ENCODE measurements at regions not wholly inside any gene's neighbourhood (a gene's known extent, or its start where the extent isn't known, plus 50 kb on each side); places are given as distances from the start of the nearest gene placed in this dataset.

- no peak for DNase-seq
Measured at GRCh38 chr5:107215611-107216010, 455.1 kb downstream of the EFNA5 start.

DNA sequence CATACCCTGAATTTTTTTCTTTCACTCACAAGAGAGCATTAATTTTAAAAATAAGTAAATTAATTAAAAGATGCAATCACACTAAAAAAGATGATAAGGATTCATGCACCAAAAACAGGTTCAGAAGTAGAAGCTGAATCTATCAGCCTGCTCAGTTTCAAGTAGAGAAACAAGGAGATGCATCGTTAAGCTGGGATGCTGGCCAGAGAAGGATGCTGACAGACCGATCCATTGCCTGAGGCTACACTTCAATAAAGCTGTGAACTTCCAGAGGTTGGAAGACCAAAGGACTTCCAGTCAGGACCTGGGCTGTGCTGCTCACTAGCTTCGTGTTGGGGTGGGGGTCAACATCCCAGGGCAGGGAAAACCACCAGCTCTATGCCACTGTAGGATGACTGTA lies 457.7 kb downstream of the EFNA5 start:
- no peak for DNase-seq

DNA sequence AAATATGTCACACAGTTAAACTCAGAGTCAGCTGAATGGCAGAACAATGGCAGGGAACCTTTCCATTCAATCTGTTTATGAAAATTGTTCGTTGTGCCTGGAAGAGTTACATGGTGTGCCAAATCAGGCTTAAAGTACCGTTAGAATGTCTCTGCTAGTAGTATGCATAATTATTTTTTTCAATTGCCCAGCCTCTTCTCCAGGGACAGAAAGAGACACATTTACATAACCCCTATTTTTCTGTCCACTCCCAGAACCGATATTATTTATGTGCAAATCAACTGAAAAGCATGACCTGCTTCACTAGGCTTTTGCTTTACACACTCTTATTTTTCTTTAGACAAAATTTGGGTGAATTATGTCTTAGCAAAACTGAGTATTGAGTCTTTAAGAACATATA lies 459.1 kb downstream of the EFNA5 start:
- no peak for DNase-seq

GRCh38 chr5:107208867-107209266 lies 461.9 kb downstream of the EFNA5 start:
- no peak for DNase-seq

GRCh38 chr5:107204413-107204812 lies 466.3 kb downstream of the EFNA5 start:
- no peak for DNase-seq

- no peak for DNase-seq
Measured at GRCh38 chr5:107203243-107203642, 467.5 kb downstream of the EFNA5 start.

- no peak for DNase-seq
Measured at GRCh38 chr5:107199756-107200155, 471.0 kb downstream of the EFNA5 start.

GRCh38 chr5:107196500-107197059 lies 474.2 kb downstream of the EFNA5 start:
- no peak for DNase-seq

DNA sequence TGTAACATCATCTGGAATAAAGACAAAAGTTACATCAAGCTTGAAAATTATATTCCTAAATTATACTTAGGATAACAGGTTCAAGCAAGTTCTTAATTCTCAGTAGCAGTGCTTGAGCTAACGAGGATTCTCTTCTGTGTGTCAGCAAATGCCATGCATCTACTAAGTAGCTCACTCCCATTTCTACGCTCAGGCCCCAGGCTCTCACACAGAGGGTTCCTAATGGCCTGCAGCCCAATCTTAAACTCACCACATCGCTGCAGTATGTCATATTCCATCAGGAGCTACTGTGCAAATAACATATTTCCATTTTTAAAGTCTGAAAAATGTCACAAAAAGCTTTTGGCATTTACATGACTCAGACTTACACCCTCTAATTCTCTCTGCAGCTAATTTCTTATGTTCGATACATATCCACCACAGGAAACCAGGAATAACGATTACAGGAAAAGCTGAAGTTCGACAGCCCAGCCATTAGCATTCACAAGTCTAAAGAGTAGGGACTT lies 474.8 kb downstream of the EFNA5 start:
- DNase-seq, result no peak

DNA sequence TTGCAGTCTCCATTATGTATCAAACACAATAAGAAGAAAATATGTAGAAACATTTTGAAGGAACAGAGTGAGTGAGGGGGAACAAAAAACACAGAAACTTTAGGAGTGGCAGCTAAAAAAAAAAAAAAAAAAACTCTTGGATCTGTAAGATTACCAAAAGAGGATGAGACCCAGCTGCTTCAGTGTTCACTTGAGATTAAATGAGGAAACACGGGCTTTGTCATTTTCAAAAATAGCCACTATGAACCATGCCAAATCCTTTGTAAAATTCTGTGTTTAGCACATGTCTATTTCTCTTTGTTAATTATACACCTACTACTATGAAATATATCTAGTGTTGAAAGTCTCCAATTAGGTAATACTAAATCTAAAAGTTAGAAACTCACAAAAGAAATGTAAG lies 485.9 kb downstream of the EFNA5 start:
- DNase-seq, result no peak

DNA sequence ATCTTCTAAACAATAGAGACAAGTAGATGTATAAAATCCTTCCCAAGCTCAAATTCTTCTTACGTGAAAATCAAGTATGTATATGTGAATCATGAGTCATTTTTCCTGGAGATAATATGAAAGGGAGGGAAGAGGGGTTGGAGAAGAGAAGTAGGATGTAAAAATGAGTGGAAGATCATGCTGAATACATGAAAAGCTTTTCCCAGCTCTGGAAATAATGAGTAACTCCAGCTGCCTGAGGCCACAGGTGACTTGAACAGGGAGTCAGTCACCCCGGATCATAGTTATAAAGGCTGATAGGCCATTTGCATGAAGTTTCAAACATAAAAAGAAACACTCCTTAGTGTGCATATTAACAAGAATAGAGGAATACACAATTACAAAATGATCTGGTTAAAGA lies 486.7 kb downstream of the EFNA5 start:
- no peak for DNase-seq

GRCh38 chr5:107170620-107171019 lies 500.1 kb downstream of the EFNA5 start:
- no peak for DNase-seq

- DNase-seq, result no peak
Measured at GRCh38 chr5:107169867-107170266, 500.9 kb downstream of the EFNA5 start.

DNA sequence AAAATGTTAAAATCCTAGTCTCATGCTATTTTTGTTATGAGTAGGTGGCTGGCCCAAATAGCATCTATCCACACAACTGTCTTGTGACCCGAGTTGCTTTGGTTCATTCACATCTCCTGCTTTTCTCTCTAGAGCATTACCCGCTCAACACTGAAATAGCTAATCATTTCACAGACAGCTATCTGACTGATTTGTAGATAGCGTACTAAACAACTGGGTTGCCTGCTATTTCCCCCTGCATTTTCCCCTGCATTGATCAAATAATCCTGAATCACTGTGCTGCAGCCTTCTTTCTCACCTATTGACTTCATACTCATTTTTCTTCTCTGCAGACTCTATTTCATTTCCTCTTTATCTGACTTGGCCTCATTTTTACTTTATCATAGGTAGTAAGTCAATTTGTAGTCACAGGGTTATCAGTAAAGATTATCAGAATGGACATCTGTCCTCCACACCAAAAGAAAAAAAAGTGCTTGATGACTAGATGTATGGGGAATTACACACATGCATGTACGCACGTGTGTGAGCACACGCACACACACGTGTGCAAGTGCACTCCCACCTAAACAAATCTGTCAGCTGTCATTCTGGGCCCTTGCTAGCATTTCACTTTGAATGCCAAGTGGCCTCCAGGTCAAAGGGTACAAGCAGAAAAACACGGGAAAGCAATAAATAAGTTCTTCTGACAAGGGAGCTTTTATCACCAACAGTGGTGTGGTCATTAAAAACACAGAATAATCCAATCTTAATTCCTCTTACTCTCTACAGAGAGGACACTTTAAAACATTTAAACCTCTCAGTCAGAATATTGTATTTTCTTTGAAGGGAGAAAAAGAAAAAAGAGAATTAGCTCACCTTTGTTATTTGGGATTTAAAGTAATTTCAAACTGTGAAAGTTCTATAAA lies 501.6 kb downstream of the EFNA5 start:
- DNase-seq, result no peak

- DNase-seq, result no peak
Measured at GRCh38 chr5:107168086-107168485, 502.7 kb downstream of the EFNA5 start.

DNA sequence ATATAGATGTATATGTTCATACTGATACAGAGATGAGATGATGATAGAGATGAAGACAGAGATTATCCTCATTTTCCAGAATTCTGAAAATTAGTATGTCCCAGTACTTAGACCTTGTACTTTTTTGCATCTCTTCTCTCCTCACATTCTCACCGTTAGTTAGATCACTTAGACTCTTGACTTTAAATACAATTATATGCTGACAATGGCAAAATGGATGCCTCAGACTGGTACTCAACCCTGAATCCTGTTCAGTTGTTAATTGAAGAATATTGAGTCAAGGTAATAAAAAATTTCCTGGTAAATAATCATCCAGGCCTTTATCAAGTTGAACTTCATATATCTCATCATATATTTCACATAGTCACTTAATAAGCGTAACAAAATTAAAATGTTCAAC lies 505.4 kb downstream of the EFNA5 start:
- DNase-seq, result no peak

DNA sequence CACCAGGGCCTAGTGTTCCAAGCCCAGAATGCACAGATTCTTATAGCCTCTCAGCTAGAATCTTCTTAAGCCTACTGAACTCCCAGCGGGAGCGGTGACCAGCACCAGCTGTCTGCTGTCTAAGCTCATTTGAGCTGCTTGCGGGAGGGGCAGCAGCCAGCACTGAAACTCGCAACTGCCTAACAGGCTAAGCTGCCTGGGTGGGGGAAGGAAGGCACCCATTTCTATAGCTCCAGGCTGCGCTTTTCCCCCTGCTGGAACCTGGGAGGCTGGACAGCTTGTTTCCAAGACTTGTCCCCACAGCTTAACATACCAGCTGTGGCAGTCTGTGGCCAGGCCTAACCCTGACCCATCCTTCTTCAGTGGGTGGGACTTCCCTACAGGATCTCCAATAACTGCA lies 512.9 kb downstream of the EFNA5 start:
- no peak for DNase-seq

GRCh38 chr5:107155707-107156106 lies 515.0 kb downstream of the EFNA5 start:
- DNase-seq, result no peak

DNA sequence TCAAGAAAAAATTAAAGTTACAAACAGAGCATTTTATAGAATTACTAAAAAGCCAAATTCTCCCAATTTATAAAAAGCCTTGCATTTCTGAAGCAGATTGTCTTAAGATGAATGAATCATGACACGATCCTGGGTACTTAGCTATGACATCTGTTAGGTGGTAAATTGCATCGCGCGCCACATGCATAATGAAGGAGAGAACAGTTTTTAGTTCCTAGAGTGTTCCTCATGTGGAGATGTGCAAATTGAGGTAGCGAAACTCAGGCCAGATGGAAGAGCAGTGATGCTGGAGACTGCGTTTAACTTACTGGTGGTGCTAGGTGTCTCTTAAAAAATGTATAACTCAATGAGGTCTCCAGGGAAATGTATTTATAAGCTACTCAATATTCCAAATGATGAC lies 516.1 kb downstream of the EFNA5 start:
- no peak for DNase-seq

- DNase-seq, result no peak
Measured at GRCh38 chr5:107153283-107153682, 517.5 kb downstream of the EFNA5 start.

DNA sequence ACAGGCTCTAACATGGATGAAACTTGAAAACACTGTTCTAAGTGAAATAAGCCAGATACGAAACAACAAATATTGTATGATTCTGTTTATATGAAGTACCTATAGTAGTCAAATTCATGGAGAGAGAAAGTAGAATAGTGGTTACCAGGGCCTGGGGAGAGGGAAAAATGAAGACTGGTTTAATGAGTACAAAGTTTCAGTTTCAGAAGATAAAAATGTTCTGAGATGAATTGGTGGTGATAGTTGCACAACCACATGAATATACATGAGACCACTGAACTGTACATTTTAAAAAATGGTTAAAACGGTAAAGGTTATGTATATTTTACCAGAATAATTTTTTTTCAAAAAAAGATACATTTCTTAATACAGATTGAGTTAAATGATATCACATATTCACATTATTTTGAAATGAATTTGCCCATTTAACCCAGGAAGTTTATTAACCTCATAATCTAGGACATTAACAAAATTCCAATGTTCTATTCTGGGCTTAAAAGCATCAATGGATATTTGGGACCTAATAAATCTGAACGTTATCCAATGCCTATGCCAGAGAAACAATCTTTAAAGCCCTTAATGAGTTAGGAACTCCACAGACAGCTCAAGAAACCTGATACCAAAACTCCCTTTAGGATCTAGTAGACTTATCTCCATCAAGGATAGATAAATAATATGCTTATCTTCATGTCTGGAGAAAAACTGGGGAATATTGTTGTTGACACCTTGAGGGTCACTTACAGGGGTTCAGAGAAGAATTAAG lies 521.3 kb downstream of the EFNA5 start:
- no peak for DNase-seq

DNA sequence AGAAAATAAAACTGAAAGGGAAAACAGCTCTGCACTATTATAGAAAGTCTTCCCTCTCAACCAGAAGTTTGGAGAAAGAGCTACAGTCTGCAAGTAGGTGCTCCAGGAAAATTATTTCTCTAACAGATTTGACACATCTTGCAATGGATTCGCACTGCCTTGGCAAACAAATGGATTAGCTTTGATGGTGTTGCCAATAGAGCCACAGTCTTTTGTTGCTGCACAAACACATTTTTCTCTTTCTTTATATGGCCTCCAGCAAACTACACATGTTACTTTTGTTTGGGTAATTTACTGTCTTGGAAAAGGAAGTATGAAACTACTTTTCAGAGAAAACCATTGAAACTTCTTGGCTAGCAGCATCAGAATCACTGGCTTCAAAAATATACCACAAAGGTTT lies 523.1 kb downstream of the EFNA5 start:
- no peak for DNase-seq

DNA sequence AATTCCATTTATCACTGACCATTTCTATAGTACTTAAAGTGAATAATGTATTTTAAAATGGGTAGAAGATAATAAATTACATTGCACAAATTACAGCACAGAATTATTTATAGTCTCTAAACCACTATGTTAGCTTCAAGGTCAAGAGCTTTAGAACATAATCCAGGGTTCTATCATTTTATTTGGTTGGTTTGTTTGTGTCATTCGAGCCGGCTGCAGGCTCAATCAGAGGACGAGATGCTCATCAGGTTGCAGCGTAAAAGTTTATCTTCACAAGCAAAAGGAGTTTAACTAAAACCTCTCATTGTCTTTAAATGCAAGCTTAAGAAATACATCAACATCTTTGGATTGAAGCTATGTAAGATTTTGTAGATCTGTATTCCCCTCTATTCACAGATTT lies 523.8 kb downstream of the EFNA5 start:
- DNase-seq, result no peak

- no peak for DNase-seq
Measured at GRCh38 chr5:107135391-107135790, 535.3 kb downstream of the EFNA5 start.
